ENCODE measurements at regions not wholly inside any gene's neighbourhood (a gene's known extent, or its start where the extent isn't known, plus 50 kb on each side); places are given as distances from the start of the nearest gene placed in this dataset.

- no peak overlapping the region for H3K4me3 ChIP-seq
- intact Hi-C loops (cut with DNase I; ENCODE audit: low total_unique reads) = no loop called here
- H3K36me3 ChIP-seq = no peaks in the 10 kb centered on the region
- no peaks in the 10 kb centered on the region for H3K9me3 ChIP-seq
- no peak overlapping the region for H3K27ac ChIP-seq
- TF ChIP-seq CTCF (IDR thresholded peaks at IDR 0.05) = no peak
- no peak for DNase-seq
- peaks cover 0 to 4% of the 10 kb centered on the region in 2 donors for H3K27me3 ChIP-seq
- H3K4me1 ChIP-seq = no peaks in the 10 kb centered on the region
Measured at GRCh38 chr10:93245147-93245546, 171.5 kb downstream of the CYP26A1 start.

- no peak for DNase-seq
- H3K27me3 ChIP-seq = peaks cover 0 to 4% of the 10 kb centered on the region in 2 donors
Measured at GRCh38 chr10:93245779-93246178, 172.1 kb downstream of the CYP26A1 start.

GRCh38 chr10:93248583-93249227 is 175.0 kb downstream of the CYP26A1 start:
- no peak overlapping the region for H3K4me3 ChIP-seq
- no peaks in the 10 kb centered on the region for H3K4me1 ChIP-seq
- peaks cover 0 to 4% of the 10 kb centered on the region in 2 donors for H3K27me3 ChIP-seq
- no peak for TF ChIP-seq CTCF (IDR thresholded peaks at IDR 0.05)
- intact Hi-C loops (cut with DNase I; ENCODE audit: low total_unique reads) = no loop called here
- no peak overlapping the region for H3K27ac ChIP-seq
- H3K36me3 ChIP-seq = no peaks in the 10 kb centered on the region
- no peaks in the 10 kb centered on the region for H3K9me3 ChIP-seq
- no peak for DNase-seq

More at GRCh38 chr10:93245779-93246178, 172.1 kb downstream of the CYP26A1 start:
- intact Hi-C loops (cut with DNase I; ENCODE audit: low total_unique reads) = no loop called here
- TF ChIP-seq CTCF (IDR thresholded peaks at IDR 0.05) = no peak
- Histone ChIP-seq H3K27ac (no peak overlapping the region), H3K4me1 (no peaks in the 10 kb centered on the region), H3K9me3 (no peaks in the 10 kb centered on the region), H3K36me3 (no peaks in the 10 kb centered on the region), H3K4me3 (no peak overlapping the region)

DNA sequence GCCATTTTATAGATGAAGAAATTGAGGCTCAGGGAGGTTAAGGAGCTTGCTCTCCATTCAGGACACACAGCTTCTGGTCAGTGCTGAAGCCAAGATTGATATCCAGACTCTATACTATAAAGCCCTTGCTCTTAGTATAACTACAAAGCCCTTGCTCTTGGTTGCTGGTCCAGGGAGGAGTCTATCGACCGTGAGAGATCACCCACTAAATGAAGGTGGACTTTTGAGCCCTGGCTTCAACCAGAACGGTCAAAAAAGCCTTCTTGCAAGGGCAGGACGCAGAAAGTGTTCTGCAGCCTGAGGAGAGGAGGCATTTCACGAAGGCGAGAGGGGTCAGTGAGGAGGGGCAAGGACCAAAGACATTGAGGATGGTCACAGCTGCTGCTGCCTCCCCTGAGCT is 176.3 kb downstream of the CYP26A1 start:
- no peaks in the 10 kb centered on the region for H3K4me1 ChIP-seq
- DNase-seq = no peak
- H3K4me3 ChIP-seq = no peak overlapping the region
- H3K27me3 ChIP-seq = peaks cover 0 to 4% of the 10 kb centered on the region in 2 donors
- no peaks in the 10 kb centered on the region for H3K36me3 ChIP-seq
- no peak overlapping the region for H3K27ac ChIP-seq
- TF ChIP-seq CTCF (IDR thresholded peaks at IDR 0.05) = no peak
- intact Hi-C loops (cut with DNase I; ENCODE audit: low total_unique reads) = no loop called here
- no peaks in the 10 kb centered on the region for H3K9me3 ChIP-seq

DNA sequence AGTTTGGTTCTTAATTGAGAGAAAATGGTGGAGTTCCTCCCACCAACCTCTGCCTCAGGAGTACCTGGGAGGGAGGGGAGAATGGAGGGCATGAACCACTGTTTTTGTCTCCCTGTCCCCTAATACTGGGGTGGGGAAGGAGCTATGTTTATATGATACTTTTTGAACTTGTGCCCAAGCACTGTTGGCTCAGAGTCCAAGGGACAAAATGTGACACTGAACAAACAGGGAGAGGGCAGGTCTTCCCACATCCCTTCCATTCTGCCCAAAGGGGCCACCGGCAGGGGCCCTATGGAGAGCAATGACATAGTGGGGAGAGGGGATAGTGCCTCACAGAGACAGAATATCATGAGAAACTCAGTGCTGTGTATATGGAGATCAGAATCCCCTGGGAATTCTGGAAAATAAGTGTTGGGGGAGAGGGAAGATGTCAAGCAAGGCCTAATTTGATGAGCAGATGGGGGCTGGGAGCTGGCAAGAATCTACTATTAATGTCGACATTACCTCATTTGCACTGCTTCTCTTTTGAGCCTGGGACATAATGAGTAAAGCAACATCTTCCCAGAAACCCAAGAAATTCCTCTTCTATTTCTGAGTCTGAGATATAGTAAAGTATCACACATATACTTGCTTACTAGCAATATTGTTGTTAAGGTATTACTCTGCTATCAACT is 180.6 kb downstream of the CYP26A1 start:
- H3K27ac ChIP-seq = no peak overlapping the region
- H3K4me3 ChIP-seq = no peak overlapping the region
- no peaks in the 10 kb centered on the region for H3K4me1 ChIP-seq
- no peak for DNase-seq
- intact Hi-C loops (cut with DNase I; ENCODE audit: low total_unique reads) = no loop called here
- H3K9me3 ChIP-seq = no peaks in the 10 kb centered on the region
- no peak for TF ChIP-seq CTCF (IDR thresholded peaks at IDR 0.05)
- H3K27me3 ChIP-seq = no peaks in the 10 kb centered on the region
- no peaks in the 10 kb centered on the region for H3K36me3 ChIP-seq

Measured in tibial artery (tissue), 4 donors.